ENCODE measurements at regions not wholly inside any gene's neighbourhood (a gene's known extent, or its start where the extent isn't known, plus 50 kb on each side); places are given as distances from the start of the nearest gene placed in this dataset.

DNA sequence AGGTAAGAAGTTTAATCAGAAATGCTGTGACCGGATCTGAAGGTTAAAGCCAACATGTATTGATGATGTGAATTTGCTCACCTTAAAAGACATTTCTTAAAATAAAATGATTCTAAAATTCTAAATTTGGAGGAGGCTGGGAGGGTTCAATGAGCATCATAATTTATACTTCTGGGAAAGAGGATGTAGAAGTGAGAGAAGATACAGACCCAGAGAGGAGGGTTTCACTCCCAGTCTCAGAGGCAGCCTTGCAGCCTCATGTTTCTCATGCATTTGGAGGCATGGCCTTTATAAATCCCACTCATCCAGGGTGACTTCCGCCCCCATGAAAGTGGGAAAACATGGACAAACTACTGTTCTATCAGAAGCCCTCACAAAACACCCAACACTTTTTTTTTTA is 305.6 kb upstream of the PITRM1 start:
- no peak for DNase-seq

DNA sequence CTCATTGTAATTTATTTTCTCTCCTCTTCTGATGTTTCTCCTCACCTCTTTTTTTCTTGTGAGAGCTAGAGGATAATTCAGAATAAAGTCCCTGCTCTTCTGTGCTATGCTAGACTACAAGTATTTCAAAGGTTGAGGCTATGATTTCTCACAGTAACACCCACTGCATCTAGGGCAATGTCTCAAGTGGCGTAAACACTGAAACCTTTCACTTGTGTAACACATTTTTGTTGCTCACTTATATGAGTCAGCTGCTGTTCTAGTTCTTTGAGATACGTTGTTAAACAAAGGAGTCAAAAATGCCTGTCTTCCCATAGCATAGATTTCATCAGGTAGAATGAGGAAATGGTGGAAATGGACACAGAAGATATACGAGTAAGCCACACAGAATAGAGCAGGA is 305.1 kb upstream of the PITRM1 start:
- DNase-seq: no peak

DNA sequence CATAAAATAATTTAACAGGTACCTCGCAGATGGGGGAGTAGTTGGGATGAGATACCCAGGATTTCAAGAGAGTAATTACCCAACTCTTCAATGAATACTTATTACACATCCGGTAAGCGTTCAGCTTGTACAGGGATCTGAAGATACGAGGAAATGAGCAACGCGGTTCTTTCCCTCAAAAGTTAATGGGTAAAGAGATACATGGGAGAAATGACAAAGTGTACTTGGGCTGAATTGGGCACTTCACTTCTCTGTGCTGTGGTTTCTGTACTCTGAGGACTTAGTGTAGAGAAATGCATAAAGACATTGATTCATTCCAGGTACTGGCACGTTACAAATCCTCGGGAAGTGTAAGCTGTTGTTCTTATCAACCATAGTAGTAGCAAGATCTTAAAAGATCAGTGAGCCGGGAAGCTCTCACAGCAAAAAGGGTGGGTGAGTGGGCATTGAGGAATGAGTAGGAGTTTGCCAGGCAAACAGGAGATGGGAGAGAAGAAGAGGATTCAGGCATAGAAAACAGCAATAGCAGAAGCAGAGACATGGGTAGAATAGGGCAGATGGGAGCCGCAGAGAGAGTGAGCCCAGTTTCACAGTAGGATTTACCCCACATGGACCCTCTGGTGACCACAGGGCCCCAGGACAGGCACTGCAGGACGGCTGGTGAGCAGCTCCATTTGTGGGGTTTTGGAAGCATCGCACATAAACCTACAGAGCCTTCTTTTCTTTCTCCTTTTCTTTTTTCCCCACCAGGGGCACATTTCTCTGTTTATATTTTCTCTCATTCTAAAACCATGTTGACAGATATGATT is 304.3 kb upstream of the PITRM1 start:
- DNase-seq: no peak

DNA sequence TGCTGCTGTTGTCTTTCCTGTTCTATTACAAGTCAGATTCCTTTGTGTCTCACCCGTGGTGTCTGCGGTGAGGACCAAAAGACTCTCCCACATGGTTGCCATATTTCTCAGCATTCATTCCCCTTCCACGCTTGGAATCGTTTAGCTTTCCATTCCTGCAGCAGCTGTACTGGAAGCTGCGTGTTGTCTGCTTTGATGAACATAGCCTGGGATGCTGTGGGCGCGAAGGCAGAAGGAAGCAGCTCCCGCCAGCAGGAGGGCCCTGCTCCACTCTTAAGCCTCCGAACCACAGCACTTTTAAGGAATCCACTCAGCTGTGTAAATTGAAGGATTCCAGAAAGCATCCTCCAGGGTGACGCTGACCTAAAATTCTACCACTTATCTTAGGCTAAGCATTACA is 303.6 kb upstream of the PITRM1 start:
- DNase-seq: no peak

DNA sequence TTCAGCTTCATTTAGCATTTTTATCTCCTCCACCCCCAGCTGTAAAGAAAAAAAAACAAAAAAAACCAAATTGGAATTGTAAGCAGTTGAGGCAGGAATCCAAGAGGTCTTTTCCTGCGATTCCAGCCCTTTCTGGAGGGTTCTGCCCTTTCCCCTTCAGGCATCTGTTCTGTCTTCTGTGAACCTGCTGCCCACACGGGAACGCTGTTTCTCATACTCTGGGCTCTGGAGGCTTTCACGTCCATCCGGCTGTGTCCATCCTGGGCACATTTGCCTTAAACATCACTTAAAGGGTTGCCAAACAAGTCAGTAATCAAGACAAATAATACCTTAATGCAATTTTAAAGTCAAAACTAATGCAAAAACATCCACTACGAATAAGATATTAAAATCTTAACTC is 302.8 kb upstream of the PITRM1 start:
- no peak for DNase-seq

DNA sequence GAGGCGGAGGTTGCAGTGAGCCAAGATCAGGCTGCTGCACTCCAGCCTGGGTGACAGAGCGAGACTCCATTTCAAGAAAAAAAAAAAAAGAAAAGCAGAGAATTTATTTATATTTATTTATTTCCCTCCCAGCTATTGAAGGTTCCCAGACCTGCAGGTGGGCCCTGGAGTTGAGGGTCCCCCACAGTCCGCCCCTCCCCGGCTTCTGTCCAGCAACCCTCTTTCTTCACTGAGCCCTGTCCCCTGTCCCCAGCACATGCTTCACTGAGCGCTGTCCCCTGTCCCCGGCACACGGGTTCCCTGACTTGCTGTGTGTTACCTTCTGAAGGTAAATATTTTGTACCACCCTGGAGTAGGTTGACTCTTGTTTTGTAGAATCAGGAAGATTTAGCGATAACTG is 301.7 kb upstream of the PITRM1 start:
- no peak for DNase-seq

DNA sequence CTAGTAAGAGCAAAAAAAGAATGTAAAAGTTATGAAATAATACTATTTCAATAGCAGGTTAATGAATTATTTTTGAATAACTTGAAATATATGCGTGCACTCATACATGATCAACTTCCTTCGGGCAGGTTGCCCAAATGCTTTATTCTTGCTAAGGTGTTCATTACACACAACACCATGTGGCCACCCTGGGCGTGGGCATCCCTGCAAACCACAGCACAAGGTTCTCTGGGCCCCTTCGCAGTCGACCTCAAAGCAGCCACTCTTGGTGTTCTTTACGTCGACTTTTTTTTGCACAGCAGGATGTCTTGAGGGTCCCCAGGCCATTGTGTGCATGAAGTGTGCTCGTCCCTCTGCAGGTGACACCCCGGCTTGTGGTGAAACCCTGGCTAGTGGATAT is 300.7 kb upstream of the PITRM1 start:
- no peak for DNase-seq

DNA sequence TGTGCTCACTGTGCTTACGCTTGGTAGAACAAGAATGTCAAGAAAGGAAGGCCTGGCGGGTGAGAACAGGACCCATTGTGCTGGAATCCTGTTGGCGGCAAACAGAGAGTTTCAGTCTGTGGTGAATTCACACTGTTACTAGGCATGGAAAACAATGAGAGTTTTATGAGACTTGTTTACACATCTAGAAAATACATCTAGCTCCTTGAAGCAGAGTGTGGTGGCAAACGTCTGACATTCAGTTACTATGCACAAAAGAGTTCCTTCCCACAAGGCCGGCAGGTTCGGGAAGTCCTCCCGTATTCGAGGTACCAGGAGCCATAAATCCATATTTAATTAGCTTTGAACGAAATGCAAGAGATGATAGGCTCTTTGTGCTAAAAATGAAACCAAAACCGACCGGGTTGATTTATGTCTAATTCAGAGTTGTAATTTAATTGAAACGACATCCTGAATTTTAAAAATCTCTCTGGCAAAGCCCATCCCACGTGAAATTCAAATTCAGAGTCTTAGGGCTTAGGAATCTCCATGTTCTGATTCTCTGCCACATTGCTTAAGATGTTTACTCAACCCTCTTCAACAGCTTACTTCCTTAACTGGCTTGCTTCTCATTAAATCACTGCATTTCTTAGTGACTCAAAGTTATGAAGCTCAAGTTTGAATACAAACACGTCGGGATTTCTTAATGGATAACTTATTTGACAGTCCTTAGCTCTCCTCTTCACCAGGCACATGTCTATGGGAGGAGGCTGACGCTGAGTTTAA is 299.9 kb upstream of the PITRM1 start:
- DNase-seq: peak; percentile 88

DNA sequence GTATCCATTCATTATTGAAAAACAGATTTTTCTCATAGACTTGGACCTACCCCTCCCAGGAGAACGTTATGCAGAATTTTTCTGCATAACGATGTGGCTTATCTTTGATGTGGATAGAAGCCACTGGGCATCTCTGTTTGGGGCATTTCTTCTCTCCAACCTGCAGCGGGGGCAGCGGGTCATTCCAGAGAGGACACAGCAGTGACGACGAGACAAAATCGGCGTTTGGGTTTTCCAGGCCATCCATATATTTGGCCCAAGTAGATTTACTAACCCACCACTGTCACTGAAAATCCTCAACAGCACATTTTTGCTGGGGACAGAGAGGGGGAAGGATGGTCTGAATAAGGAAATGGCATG is 299.3 kb upstream of the PITRM1 start:
- no peak for DNase-seq

DNA sequence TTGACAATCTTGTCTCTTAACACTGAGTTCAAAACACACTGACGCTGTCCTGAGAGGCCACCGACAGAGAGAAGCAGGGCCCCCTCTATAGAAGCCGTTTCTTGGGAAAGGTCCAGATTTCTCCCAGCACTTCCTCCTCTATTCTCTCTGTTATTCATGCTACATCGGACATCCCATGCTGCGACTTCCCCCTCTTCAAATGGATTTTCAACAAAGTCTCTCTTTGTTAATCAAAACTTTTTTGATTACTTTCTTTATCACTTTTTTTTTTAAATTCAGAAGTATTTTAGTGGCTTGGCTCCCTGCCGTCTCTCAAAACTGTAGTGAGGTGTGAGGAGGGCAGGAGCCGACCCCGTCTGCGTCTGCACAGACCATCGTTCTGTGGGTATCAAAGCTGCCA is 298.9 kb upstream of the PITRM1 start:
- peak; percentile 29 for DNase-seq

DNA sequence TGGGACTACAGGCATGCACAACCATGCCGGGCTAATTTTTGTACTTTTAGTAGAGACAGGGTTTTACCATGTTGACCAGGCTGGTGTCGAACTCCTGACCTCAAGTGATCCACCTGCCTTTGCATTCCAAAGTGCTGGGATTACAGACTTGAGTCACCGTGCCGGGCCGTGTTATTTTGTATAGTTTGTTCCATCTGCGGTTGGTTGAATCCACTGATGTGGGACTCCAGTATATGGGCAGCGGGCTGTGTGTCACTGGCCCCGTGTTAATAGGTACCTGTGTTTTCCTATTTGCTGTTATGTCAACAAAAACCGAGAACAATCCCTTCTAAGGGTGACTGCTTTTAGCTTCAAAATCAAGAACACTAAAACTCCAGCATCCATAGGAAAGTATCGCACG is 297.6 kb upstream of the PITRM1 start:
- DNase-seq: no peak

DNA sequence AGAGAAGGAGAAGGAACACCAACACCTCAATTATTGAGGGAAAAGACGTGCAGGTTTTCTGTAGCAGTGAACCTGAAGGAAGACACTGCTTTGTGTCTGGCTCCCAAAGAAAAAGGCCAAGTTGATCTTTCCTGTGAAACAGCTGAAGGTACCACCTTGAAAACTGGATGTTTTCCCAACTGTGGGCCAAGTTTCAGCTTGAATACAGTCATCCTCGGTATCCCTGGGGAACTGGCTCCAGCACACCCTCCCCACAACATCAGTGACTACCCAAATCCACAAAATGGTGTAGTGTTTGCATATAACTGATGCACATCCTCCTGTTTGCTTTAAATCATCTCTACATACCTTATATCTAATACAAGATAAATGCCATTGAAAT is 297.0 kb upstream of the PITRM1 start:
- no peak for DNase-seq

DNA sequence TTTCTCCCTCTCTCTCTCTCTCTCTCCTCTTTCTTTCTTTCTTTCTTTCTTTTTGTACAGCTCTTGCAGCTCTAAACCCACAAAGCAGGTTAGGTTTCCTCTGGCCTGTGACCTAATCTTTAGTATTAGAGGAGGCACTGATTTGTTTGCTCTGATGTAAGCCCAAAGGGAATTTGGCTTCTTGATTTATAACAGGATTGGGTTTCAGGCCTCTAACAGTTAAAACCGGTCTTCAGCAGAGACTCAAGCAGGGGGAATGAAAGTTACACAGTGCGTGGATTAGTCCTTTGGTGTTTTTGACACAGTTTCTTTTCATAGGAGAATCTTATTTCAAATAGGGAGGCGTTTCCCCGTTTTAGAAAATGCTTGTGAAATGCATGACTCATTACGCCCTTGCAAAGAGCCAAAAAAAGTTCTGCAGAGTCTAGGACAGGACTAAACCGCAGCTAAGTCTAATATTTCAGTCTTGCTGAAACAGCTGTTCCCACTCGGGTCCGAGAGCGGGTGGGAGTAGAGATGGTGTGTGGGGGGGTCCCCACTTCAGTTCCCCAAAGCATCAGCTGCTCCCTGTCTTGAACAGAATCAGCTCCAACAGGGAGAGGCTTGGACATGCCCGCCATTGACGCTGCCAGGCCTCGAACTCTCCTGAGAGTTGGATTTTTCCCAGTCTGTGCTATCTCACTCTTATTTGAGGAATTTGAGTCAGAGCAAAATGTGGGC is 296.5 kb upstream of the PITRM1 start:
- peak; percentile 18 for DNase-seq

DNA sequence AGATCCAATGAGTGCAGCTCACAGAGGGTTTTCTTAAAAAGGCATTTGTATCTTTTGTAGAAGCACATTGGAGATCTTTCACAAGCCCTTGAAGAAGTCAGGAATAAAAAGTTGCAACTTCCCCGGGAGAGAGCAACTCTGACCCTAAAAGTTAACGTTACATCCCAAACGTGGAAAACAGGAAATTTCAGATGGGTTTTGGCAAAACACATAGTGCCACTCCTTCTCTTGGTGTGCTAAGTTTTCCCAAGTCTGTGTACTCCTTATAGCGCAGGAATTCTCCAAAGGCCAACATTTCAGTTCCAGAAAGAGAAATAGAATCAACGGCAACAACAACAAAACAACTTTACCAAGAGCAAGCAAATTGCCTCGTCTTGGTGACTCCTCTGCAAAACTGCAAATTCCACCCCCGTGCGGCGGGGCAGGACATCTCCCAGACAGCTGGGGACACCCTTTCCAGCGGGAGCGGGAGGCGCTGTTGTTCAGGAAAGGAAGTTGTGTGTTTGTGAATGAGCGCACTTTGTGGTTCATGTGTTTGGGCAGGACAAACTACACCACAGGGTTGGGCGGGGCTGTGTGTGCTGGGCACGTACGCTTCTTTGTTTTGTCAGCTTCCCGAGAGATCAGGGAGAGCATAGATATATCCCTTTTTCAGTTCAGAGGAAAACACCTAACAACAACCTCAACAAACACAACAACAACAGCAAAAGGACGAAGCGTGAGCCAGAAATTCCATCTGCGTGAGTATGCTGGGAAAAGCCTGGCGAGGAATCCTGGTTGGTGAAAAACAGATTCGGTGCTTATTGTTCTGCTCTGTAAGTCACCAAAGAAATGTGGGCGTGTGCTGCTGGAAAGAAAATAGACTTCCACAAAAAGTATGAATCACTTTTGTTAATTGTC is 294.7 kb upstream of the PITRM1 start:
- DNase-seq: no peak

DNA sequence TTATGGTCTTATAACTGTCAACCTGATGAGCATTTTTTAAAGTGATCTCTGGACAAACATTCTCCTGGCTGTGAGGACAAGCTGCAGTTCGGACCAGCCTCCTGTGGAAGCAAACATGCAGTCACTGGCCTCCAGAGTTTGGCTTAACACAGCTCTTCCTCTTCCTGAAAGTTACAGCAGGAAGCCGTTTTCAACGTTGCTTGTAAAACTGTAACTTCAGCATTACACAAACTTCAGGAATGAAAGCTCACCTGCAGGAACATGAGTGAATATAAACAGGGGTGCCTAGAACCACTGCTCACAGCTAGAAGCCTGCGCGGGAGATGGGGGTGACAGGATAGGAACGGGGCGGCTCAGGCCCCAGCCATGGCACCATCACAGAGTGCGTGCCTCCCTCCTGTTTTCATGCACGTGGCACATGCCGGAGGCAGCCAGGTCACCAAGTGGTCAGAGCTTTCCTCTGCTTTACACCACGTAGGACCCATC is 292.9 kb upstream of the PITRM1 start:
- DNase-seq: no peak

DNA sequence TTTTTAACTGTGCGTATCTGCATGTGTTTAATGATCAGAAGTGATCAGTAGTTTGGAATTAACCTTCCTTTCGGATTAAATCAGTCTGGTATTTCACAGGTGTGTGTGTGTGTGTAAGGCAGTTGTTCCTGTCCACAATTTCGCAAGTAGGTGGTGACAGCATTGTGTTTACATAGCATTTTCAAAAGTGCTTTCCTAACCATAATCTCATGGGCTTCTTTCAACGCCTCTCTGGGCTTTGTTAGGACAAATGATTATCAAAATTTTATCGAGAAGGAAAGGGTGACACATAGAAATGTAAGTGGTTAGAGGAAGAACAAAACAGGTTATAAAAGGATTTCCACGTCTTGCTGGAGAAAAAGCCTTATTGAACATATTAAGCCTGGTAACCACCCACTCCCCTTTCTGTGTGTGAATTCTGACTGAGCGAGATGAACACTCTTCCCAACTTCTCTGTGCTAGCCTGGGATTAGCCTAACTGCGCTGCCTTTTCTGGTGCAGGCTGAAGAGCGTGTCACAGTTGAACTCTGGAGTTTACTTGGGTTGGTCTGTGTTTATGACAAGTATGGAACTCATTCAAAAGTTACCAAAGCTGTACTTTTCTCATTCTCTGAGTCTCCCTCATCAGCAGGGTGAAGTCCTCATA is 292.3 kb upstream of the PITRM1 start:
- DNase-seq: no peak

DNA sequence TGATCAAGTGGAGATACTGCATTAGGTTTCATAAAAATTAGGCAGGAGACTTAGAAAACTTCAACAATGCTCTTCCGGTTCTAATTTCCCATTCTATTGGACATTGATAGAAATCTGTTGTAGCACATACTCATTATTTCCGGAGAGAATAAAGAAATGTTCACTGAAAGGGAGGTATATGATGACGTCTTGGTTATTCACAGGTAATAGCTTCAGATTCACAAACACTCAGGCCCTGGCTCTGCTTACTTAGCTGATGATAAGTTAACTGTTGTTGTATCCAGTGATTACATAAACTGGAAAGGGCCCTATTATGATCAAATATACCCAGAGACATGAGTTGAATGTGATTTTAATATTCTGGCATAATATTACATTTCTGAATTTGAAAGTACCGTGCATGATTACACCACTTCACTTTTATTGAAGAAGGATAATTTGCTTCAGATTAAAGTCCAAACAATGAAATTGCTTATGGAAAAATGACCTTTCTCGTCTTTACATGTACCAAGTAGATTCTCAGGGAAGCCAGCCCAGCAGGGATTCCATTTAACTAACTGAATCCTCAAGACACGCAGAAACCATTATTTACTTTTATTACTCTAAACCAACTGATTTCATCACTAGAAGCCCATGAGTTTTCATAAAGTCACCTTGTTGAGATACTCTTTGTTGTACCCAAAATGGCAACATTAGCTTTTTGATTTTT is 288.0 kb upstream of the PITRM1 start:
- no peak for DNase-seq

DNA sequence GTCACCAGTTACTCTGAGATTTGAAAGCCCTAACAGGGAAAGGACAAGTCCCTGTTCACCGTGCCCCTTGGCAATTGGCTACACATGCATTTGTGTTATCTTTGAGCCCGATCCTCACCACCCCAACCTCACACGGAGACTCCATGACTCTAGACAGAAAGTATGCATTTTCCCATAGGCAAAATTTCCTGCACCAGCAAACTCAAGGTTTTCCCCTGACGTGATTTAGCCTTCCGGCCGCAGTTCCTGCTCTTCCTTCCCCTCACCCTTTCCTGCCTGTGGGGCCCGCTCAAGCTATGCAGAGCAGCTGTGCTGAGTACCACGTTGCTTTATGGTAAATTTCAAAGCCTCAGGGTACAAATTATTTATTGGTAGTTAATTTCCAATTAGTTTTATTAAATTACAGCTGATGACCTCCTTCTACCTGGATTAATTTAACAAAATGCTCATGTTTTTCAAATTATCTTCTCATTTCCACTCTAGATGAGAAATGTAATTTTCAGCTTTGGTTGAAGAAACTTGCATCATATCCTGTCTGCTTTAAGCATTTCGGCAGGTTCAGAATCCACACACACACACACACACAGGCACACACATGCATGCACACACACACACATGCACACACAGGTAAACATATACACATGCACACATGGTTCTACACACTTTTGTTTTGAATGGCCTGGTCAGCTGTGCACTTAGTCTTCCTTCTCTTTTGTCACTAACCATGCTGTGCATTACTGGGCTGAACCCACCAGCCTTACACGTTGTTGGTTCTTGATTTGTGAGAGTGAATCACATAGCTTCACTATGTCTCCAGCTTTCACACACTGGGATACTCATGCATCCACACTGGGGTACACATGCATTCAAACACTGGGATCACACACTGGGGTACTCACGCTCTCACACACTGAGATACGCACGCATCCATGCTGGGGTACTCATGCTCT is 283.1 kb upstream of the PITRM1 start:
- DNase-seq: no peak

DNA sequence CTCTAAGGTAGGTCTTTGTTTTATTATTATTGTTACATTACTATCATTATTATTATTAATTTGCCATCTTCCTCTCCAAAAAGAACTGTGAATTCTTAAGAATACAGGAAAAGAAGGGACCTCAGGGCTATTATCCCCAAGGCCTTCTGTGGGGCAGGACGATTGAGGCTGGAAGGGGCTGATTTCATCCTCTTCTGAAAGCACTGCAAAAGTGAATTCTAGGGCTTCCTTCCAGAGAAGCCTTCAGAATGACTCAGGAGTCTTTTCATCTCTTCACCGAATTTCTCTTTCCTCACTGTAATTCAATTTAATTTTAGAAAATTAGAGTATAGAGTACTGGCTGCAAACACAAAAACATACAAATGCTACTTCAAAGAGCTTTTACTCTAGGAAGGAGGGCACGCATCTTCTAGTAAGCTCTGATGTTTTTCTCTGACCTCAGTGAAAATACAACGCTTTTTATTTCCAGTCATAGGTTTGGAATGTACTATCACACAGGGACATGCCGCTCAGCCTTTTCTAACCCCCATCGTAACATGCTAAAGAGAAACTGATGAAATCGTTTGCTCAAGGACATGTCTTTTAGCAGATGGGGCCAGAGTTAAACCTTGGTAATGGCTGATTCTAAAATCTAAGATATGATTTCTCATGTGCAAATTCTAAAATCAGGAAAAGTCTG is 280.2 kb upstream of the PITRM1 start:
- no peak for DNase-seq

DNA sequence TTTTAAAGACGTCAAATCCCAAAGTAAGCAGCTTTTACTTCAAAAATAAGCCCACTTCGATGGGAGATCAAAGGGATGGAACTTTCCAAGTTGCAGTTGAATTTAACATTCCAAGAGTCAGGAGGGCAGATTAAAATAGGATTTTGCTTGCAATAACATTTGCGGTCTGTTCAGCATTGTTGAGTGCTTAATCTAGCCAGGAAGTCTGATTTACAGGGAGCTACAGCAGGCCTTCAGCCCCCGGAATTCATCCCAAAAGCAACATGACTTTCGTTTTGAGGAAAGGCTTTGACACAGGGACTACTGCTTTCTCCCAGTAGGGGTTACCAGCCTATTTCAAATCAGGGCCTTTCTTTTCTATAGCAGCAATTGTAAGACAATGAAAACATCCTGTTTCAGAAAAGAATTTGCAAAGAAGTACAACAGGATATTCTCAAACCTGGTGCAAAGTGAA is 279.6 kb upstream of the PITRM1 start:
- peak; percentile 17 for DNase-seq
